ENCODE measurements at regions not wholly inside any gene's neighbourhood (a gene's known extent, or its start where the extent isn't known, plus 50 kb on each side); places are given as distances from the start of the nearest gene placed in this dataset.

- Histone ChIP-seq H2AFZ (ENCODE audit: low read length) (no peak overlapping the region), H3K9me2 (ENCODE audit: low read depth, low read length) (no peaks in the 10 kb centered on the region), H3F3A (ENCODE audit: insufficient read depth, low read length) (no peaks in the 10 kb centered on the region), H3K79me2 (ENCODE audit: insufficient read depth, low read length) (no peaks in the 10 kb centered on the region), H3K4me2 (ENCODE audit: low read length) (no peak overlapping the region), H3K4me3 (ENCODE audit: low read depth, low read length, poor library complexity, severe bottlenecking) (no peak overlapping the region), H3K4me1 (ENCODE audit: insufficient read depth, low read length, severe bottlenecking) (no peaks in the 10 kb centered on the region), H3K9me3 (ENCODE audit: low read length) (no peaks in the 10 kb centered on the region), H3K9ac (ENCODE audit: low read length) (no peak overlapping the region), H3K36me3 (ENCODE audit: insufficient read depth, low read length) (no peaks in the 10 kb centered on the region), H4K20me1 (ENCODE audit: insufficient read depth, low read length) (no peaks in the 10 kb centered on the region), H3K27me3 (ENCODE audit: insufficient read depth, low read length) (no peaks in the 10 kb centered on the region), H3K27ac (ENCODE audit: low read depth, low read length, poor library complexity, severe bottlenecking) (no peak overlapping the region)
- TF ChIP-seq CTCF (IDR thresholded peaks at IDR 0.05; ENCODE audit: low read length) (no peak), EZH2 (IDR thresholded peaks at IDR 0.05; ENCODE audit: borderline replicate concordance, low read length) (no peak)
Observed at GRCh38 chr17:73947281-73947965, 256.1 kb upstream of the RPL38 start.

GRCh38 chr17:73947966-73948355, 255.5 kb upstream of the RPL38 start:
- Histone ChIP-seq H3F3A (ENCODE audit: insufficient read depth, low read length) (no peaks in the 10 kb centered on the region), H3K9ac (ENCODE audit: low read length) (no peak overlapping the region), H3K27ac (ENCODE audit: low read depth, low read length, poor library complexity, severe bottlenecking) (no peak overlapping the region), H3K4me1 (ENCODE audit: insufficient read depth, low read length, severe bottlenecking) (no peaks in the 10 kb centered on the region), H3K4me3 (ENCODE audit: low read depth, low read length, poor library complexity, severe bottlenecking) (no peak overlapping the region), H3K9me3 (ENCODE audit: low read length) (no peaks in the 10 kb centered on the region), H3K4me2 (ENCODE audit: low read length) (no peak overlapping the region), H3K27me3 (ENCODE audit: insufficient read depth, low read length) (no peaks in the 10 kb centered on the region), H3K79me2 (ENCODE audit: insufficient read depth, low read length) (no peaks in the 10 kb centered on the region), H4K20me1 (ENCODE audit: insufficient read depth, low read length) (no peaks in the 10 kb centered on the region), H3K9me2 (ENCODE audit: low read depth, low read length) (no peaks in the 10 kb centered on the region), H2AFZ (ENCODE audit: low read length) (no peak overlapping the region), H3K36me3 (ENCODE audit: insufficient read depth, low read length) (no peaks in the 10 kb centered on the region)
- TF ChIP-seq CTCF (IDR thresholded peaks at IDR 0.05; ENCODE audit: low read length) (no peak), EZH2 (IDR thresholded peaks at IDR 0.05; ENCODE audit: borderline replicate concordance, low read length) (no peak)

GRCh38 chr17:73949903-73950592, 253.4 kb upstream of the RPL38 start:
- H3K27me3 ChIP-seq (ENCODE audit: insufficient read depth, low read length) = no peaks in the 10 kb centered on the region
- no peaks in the 10 kb centered on the region for H3F3A ChIP-seq (ENCODE audit: insufficient read depth, low read length)
- no peak overlapping the region for H3K27ac ChIP-seq (ENCODE audit: low read depth, low read length, poor library complexity, severe bottlenecking)
- H3K4me1 ChIP-seq (ENCODE audit: insufficient read depth, low read length, severe bottlenecking) = no peaks in the 10 kb centered on the region
- H4K20me1 ChIP-seq (ENCODE audit: insufficient read depth, low read length) = no peaks in the 10 kb centered on the region
- no peaks in the 10 kb centered on the region for H3K79me2 ChIP-seq (ENCODE audit: insufficient read depth, low read length)
- H3K36me3 ChIP-seq (ENCODE audit: insufficient read depth, low read length) = no peaks in the 10 kb centered on the region
- no peak overlapping the region for H3K4me2 ChIP-seq (ENCODE audit: low read length)
- H3K9ac ChIP-seq (ENCODE audit: low read length) = no peak overlapping the region
- H3K4me3 ChIP-seq (ENCODE audit: low read depth, low read length, poor library complexity, severe bottlenecking) = no peak overlapping the region
- TF ChIP-seq CTCF (IDR thresholded peaks at IDR 0.05; ENCODE audit: low read length) = no peak
- no peak for TF ChIP-seq EZH2 (IDR thresholded peaks at IDR 0.05; ENCODE audit: borderline replicate concordance, low read length)
- no peaks in the 10 kb centered on the region for H3K9me3 ChIP-seq (ENCODE audit: low read length)
- no peaks in the 10 kb centered on the region for H3K9me2 ChIP-seq (ENCODE audit: low read depth, low read length)
- no peak overlapping the region for H2AFZ ChIP-seq (ENCODE audit: low read length)

Measured in OCI-LY1 (cell line).